ENCODE measurements at regions not wholly inside any gene's neighbourhood (a gene's known extent, or its start where the extent isn't known, plus 50 kb on each side); places are given as distances from the start of the nearest gene placed in this dataset.

- no peak overlapping the region for H3K9ac ChIP-seq (ENCODE audit: low read length)
- H3K4me3 ChIP-seq (ENCODE audit: control extremely low read depth in 1 of 5, extremely low read depth in 1 of 5, insufficient read depth in 1 of 5, low read depth in 2 of 5, low read length in 4 of 5): no peak overlapping the region
- ATAC-seq (ENCODE audit: low read depth) (no peak), DNase-seq (no peak)
- no peaks in the 10 kb centered on the region for H3K27me3 ChIP-seq (replicated peaks in 1 of 4; ENCODE audit: control extremely low read depth in 1 of 4, control insufficient read depth in 3 of 4, insufficient read depth in 4 of 4, low read length in 3 of 4)
- Mint-ChIP-seq H3K27ac (no peak overlapping the region), H3K4me1 (no peaks in the 10 kb centered on the region), H3K27me3 (no peaks in the 10 kb centered on the region), H3K9me3 (ENCODE audit: insufficient read depth) (no peaks in the 10 kb centered on the region), H3K4me3 (no peak overlapping the region)
- H3K4me2 ChIP-seq (replicated peaks; ENCODE audit: low read depth, low read length, poor library complexity, severe bottlenecking): no peak overlapping the region
- H3K9me3 ChIP-seq (ENCODE audit: control extremely low read depth in 1 of 3, control insufficient read depth in 2 of 3, insufficient read depth in 1 of 3, low read length in 2 of 3): no peaks in the 10 kb centered on the region
- intact Hi-C loops (cut with micrococcal nuclease): no loop called here
- TF ChIP-seq, protein P1, sequence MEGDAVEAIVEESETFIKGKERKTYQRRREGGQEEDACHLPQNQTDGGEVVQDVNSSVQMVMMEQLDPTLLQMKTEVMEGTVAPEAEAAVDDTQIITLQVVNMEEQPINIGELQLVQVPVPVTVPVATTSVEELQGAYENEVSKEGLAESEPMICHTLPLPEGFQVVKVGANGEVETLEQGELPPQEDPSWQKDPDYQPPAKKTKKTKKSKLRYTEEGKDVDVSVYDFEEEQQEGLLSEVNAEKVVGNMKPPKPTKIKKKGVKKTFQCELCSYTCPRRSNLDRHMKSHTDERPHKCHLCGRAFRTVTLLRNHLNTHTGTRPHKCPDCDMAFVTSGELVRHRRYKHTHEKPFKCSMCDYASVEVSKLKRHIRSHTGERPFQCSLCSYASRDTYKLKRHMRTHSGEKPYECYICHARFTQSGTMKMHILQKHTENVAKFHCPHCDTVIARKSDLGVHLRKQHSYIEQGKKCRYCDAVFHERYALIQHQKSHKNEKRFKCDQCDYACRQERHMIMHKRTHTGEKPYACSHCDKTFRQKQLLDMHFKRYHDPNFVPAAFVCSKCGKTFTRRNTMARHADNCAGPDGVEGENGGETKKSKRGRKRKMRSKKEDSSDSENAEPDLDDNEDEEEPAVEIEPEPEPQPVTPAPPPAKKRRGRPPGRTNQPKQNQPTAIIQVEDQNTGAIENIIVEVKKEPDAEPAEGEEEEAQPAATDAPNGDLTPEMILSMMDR (IDR thresholded peaks at IDR 0.05): no peak
- TF ChIP-seq EZH2 (IDR thresholded peaks at IDR 0.05; ENCODE audit: borderline replicate concordance, insufficient read depth, low read depth, low read length, poor library complexity, severe bottlenecking): no peak
- no peaks in the 10 kb centered on the region for H3K4me1 ChIP-seq (ENCODE audit: control insufficient read depth in 2 of 2, insufficient read depth in 2 of 2, low read length in 2 of 2)
- H4K20me1 ChIP-seq (ENCODE audit: control insufficient read depth, insufficient read depth, low read length, poor library complexity, severe bottlenecking): no peaks in the 10 kb centered on the region
- no peak overlapping the region for H2AFZ ChIP-seq (ENCODE audit: insufficient read depth, low read depth, low read length, poor library complexity, severe bottlenecking)
- no peak overlapping the region for H3K27ac ChIP-seq (ENCODE audit: low read length in 2 of 2)
- POLR2A ChIA-PET: no interaction called here
- CTCF ChIA-PET: no interaction called here
- no peaks in the 10 kb centered on the region for H3K79me2 ChIP-seq (ENCODE audit: control insufficient read depth, insufficient read depth, low read length)
- no CpG with 5 or more reads among the region's 1 CpG for WGBS (ENCODE audit: insufficient coverage)
- H3K36me3 ChIP-seq (replicated peaks in 1 of 2; ENCODE audit: control extremely low read depth in 1 of 2, control insufficient read depth in 1 of 2, extremely low read depth in 1 of 2, insufficient read depth in 2 of 2, low read length in 1 of 2): no peaks in the 10 kb centered on the region
Observed at GRCh38 chr12:86496595-86496994, 240.4 kb upstream of the MGAT4C start.

DNA sequence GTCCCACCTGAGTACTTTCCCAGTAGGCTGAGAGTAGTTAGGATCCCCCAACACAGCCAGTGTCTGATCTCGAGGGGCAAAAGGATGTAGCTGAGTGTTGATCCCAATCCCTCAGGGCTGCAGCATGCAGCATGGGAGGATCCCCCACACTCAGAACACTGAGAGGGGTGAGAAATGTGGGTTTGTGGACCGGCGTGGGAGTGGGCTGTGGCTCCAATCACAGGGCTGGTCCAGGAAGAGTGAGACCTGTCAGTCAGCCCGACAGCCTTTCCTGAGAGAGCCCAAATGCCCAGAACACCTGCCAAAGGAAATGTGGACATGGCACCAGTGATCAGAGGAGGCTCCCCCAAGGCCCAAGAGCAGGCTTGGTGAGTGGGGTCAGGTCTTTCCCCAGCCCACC lies 228.3 kb upstream of the MGAT4C start:
- Histone ChIP-seq H3K9me3 (ENCODE audit: control extremely low read depth in 1 of 3, control insufficient read depth in 2 of 3, insufficient read depth in 1 of 3, low read length in 2 of 3) (peaks cover 0 to 16% (median 0%) of the 10 kb centered on the region in 3 donors), H2AFZ (ENCODE audit: insufficient read depth, low read depth, low read length, poor library complexity, severe bottlenecking) (no peak overlapping the region), H3K9ac (ENCODE audit: low read length) (no peak overlapping the region), H3K27ac (ENCODE audit: low read length in 2 of 2) (no peak overlapping the region), H3K4me1 (ENCODE audit: control insufficient read depth in 2 of 2, insufficient read depth in 2 of 2, low read length in 2 of 2) (no peaks in the 10 kb centered on the region), H4K20me1 (ENCODE audit: control insufficient read depth, insufficient read depth, low read length, poor library complexity, severe bottlenecking) (no peaks in the 10 kb centered on the region), H3K4me2 (replicated peaks; ENCODE audit: low read depth, low read length, poor library complexity, severe bottlenecking) (no peak overlapping the region), H3K27me3 (replicated peaks in 1 of 4; ENCODE audit: control extremely low read depth in 1 of 4, control insufficient read depth in 3 of 4, insufficient read depth in 4 of 4, low read length in 3 of 4) (no peaks in the 10 kb centered on the region), H3K36me3 (replicated peaks in 1 of 2; ENCODE audit: control extremely low read depth in 1 of 2, control insufficient read depth in 1 of 2, extremely low read depth in 1 of 2, insufficient read depth in 2 of 2, low read length in 1 of 2) (no peaks in the 10 kb centered on the region), H3K79me2 (ENCODE audit: control insufficient read depth, insufficient read depth, low read length) (no peaks in the 10 kb centered on the region), H3K4me3 (ENCODE audit: control extremely low read depth in 1 of 5, extremely low read depth in 1 of 5, insufficient read depth in 1 of 5, low read depth in 2 of 5, low read length in 4 of 5) (no peak overlapping the region)
- Mint-ChIP-seq H3K27ac (no peak overlapping the region), H3K9me3 (ENCODE audit: insufficient read depth) (peaks cover 4% of the 10 kb centered on the region), H3K27me3 (no peaks in the 10 kb centered on the region), H3K4me3 (no peak overlapping the region), H3K4me1 (no peaks in the 10 kb centered on the region)
- intact Hi-C loops (cut with micrococcal nuclease): no loop called here
- ChIA-PET CTCF (no interaction called here), POLR2A (no interaction called here)
- no peak for DNase-seq
- 86% methylated on average over 2 of the region's 4 CpGs for WGBS (ENCODE audit: insufficient coverage)
- no peak for ATAC-seq (ENCODE audit: low read depth)
- TF ChIP-seq EZH2 (IDR thresholded peaks at IDR 0.05; ENCODE audit: borderline replicate concordance, insufficient read depth, low read depth, low read length, poor library complexity, severe bottlenecking): no peak
- TF ChIP-seq, protein P1 (IDR thresholded peaks at IDR 0.05): no peak

Data from B cell (primary cell).